Stimulated activated CD8-positive, alpha-beta memory T cell treated with anti-CD3 and anti-CD28 coated beads, Interleukin-12 subunit alpha, Interleukin-12 subunit beta, amount 100 ng/mL, for 24 hours (primary cell): ENCODE measurements at regions not wholly inside any gene's neighbourhood (a gene's known extent, or its start where the extent isn't known, plus 50 kb on each side); places are given as distances from the start of the nearest gene placed in this dataset.

ENCODE experiments used
- DNase-seq: peaks from one replicate; pipeline ENCODE4 v3.0.0-alpha.2; 2020; ENCODE audit errors: extremely low read depth

DNA sequence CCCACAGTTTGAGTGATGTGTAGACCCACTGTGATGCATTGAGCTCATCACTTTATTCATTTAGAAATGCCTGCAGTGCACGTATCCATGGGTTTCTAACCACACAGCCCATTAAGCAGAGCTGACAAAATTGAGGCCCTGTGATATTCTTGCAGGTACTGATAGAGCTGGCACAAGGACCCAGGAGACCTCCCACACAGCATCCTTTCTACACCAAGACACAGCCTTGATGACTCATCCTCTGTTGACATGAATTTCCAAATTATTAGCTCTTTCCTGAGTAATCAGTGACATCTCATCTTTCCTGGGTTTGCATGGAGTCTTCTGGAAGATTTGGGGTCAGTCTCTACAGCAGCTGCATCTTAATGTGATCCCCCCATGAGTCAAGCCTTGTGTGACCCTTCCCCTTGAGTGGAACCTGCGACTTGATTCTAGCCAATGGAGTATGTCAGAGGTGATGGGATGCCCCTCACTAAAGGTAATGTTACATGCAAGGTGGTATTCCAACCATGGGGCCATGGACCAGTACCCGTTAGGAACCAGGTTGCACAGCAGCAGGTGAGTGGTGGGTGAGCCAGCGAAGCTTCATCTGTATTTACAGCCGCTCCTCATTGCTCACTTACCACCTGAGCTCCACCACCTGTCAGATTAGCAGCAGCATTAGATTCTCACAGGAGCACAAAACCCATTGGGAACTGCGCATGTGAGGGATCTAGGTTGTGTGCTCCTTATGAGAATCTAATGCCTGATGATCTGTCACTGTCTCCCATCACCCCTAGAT is 181.1 kb upstream of the ARL4C start:
- no peak for DNase-seq

DNA sequence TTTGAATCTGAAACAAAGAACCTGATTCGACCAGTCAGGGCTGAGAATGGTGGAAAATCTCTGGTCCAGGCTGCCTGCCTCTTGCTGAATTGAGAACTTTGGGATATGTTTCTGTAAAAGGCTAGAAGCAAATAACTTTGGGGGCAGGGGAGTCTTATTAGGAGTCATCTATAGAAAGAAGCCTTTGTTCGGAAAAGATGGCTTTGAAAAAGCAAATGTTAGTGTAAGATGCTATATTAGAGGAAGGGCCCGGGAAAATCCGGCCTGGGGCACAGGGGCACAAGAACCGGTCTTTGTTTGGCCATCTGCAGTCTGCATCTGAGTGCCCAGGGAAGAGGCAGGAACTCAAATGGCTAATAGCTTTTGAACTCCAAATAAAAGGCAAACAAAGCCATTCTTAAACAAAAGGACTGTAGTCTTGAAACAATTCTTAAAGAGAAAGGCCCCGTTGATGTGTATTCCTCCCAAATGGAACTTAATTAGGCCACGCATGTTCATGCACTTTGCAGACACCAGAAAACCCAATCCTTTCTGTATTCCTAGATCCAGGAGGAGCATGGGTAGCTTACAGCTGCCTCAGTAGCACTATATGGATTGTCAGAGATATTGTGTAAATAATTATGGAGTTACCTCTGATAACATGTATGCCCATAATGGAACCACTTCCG is 180.0 kb upstream of the ARL4C start:
- no peak for DNase-seq

DNA sequence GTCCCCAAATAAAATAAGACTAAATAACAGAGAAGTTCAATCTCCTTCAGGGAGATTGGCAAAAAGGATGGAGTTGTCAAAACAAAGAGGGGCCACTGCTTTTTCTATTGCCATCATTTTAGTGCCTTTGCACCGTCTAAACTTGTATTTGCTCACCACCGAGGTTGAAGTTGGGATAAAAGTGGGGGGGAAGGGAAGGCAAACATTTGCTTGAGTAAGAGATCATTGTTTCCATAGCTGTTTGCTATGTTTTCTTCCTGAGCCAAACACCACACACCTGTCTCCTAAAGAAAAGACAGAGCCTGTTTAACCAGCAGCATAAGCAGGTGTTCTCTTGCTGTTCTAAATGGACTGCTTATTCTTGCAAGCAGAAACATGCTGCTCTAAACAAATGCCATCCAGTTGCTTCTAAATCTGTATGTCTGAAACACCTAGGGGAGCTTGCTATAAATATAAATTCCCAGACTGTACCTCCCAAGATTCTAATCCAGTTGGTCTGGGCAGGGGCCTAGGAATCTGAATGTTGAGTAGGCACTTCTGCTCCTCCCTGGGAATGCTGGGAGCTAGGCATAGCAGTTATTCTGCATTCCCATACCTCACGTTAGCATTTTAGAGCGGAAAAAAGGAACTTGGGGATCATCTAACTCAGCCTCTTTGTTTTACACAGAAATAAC is 179.4 kb upstream of the ARL4C start:
- no peak for DNase-seq

DNA sequence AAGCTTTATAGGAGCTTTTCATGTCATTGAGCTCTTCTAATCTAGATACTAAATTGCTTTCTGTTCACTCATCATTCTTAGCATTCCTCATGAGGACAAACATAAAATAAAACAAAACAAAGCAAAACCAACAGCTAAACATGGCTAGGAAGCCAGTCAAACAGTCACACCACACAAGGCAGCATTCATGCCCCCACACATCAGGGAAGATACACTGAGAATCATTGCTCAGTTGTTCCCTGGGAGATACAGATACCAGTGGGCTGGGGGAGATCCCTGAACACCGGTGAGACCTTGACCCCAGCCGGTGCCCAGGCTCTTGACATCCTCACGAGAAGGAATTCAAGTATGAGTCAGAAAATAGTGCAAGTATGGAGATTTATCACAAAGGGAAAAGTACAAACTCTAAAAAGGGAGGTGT is 177.9 kb upstream of the ARL4C start:
- DNase-seq = no peak

DNA sequence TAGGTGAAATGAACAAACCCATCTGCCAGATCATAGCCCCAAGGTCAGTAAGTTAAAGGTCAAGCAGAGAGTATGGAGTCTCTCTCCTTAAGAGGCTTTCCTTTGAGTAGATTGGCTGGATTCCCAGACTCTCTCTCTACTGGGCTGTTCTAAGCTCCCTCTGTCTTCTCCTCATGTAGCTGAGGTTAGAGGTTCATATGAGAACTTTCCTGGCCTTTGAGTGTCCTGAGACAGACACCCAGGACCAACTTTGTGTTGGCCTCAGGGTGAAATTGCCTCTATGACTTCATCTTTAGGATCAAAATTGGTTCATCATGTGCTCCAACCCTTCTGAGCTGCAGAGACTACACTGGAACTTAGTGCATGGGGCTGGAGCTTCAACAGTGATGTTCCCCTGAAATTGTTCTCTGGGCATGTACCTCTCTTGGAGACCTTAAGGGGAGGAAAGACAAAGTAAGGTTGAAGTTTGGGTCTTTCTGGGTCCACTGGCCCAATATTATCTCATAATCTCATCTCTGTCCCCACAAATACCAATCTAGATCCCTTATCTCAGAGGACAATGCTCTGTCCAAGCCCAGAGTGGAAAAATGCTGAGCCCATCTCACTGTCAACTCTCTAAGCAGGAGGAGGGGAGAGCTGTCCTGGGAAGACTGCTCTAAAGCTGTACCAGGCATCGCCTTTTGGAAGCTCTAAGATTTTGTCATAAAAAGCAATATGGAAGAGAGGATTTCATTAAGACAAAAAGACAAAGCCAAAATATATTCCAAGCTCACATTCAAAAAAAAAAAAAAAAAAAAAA is 177.3 kb upstream of the ARL4C start:
- DNase-seq = no peak

DNA sequence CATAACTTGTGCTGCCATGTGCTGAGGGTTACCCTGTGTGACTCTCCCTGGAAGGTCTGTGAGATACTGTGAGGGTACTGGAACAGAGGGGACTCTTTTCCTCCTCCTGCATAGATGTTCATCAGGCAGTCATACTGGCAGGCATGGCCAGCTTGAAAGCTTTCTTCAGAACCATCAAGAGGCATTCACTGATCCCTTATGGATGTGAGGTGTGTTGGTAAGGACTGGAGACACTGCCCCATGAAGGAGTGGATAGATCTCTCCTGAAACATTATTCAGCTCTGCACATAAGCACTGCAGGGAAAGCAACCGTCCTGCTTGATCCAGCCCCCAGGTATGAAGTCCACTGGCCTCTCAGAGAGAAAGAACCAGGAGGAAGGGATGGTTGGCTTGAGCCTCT is 176.6 kb upstream of the ARL4C start:
- DNase-seq = no peak

DNA sequence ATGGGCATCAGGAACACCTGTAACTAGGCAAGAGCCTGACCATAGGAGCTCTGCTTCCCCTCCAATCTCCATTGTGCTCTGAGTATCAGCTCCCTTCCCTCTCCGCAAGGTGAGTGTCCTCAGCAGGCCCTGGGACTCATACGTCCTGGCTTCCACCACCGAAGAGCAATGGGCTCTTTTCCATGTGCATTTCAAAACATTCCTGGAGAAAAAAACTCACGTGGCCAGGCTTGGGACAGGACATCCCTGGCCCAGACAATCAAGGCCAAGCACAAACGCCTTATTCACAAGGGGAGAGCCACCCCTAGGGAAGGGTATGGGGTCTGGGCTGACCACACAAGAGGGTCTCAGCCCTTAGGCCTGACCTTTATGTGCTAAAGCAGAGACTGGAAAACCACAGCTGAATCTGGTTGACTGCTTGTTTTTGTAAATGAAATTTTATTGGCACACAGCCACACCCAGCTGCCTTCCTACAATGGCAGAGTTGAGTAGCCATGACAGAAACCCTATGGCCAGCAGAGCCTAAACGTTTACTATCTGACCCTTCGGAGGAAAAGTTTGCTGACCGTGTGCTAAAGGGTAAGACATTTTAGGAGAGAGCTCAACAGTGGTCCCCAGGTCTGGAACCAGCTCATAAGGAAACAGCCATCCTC is 175.7 kb upstream of the ARL4C start:
- DNase-seq = no peak

DNA sequence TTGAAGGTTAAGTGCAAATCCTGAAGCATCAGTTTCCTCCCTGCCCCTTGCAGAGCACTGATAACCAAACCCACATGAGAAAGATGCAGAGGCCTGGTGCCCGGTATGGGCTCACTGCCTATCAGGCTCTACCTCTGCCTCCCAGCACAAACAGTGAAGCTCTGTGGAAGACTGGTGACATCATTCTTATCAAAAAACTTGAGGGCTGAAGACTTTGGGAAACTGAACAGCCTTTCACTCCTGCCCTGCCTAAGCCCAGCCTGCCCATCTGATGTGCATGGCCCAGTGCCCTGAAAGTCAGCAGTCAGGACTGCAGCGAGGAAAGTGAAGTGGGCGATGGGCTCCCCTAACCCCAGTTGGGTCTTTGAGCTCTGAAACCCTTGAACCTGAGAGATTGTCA is 174.8 kb upstream of the ARL4C start:
- DNase-seq = no peak

DNA sequence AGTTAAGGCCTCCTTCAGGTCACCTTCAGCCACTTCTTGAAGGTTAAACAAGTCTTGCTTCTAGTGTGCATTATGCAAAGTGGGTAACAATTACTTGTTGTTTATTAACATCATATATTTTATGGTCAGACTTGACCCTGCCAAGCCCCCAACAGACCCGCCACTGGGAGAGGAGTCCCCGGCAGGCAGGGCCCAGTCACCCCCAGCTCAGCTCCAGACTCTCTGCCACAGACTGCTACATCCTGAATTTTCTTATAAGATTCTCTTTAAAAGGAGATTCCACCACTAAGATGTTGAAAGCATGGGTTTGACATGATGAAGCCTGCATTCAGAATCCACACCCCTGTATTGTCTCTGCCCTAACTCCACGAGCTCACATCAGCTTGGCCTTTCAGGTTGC is 174.3 kb upstream of the ARL4C start:
- DNase-seq = no peak

DNA sequence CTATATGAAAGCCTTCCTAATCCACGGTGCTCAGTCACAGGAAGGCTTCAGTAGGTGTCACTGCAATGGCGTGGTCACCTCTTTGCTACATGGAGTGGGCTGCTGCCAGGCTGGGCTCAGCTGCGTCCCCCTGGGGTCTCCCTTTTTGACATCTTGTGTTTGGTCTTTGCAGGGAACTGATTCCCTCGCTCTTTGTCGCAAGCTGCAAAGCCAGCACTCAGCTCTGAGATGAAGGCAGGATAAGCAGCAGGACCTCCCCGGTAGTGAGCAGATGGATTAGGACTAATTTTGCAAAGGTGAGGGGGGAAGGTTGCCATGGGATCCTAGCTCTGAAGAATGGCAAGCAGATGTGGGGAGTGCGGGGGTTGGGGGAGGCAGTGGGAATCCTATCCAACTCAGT is 173.9 kb upstream of the ARL4C start:
- DNase-seq = no peak

DNA sequence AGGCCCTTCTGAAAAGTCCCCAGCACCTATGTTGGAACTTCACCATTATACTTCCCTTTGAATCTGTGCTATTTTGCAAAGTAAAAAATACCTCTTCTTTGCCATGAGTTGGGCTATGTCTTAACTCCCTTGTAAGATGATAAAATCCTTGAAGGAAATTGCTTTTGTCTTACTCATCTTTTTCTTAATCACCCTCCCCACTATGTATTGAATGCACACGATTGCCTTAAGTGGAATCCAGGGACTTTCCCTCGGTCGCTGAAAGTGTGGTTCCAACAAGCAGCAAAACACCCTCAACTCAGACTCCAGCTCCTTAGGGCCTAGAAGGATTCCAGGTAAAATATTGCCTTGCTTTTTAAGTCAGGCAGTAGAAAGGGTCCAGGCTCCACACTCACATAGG is 173.2 kb upstream of the ARL4C start:
- DNase-seq = no peak

DNA sequence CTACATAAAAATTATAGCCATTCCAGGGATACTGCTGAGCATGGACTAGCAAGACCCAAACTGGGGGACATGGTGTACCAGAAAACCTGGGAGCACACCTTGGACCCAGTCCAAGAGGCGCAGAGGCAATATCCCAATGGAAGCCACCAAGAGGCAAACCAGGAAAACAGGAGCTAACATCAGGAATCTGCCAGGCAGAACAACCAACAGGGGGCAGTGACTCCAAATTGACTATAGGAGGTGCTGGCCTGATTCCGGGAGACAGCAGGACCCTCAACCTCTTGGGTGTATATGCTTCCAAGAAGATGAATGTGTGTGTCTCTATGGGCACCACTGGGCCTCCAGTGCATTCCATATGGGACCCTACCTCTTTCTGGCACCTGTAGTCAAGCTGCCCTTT is 172.7 kb upstream of the ARL4C start:
- no peak for DNase-seq

DNA sequence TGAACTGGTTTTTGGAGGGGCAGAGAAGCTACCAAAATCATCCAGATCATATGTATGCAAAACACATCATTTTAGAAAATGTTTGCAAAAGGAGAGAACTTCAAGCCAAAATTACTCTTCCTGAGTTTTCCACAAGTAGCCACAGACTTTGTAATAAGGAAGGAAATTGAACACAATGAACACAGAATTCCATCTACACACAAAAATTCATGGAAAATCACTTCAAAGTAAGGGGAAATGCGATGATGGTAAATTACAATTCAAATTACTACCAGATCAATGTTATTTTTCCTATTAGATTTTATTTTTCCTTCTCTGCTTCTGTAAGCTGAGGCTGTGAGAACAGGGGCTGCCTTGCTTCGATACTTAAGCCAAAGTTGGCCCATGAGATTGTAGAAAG is 172.1 kb upstream of the ARL4C start:
- no peak for DNase-seq

DNA sequence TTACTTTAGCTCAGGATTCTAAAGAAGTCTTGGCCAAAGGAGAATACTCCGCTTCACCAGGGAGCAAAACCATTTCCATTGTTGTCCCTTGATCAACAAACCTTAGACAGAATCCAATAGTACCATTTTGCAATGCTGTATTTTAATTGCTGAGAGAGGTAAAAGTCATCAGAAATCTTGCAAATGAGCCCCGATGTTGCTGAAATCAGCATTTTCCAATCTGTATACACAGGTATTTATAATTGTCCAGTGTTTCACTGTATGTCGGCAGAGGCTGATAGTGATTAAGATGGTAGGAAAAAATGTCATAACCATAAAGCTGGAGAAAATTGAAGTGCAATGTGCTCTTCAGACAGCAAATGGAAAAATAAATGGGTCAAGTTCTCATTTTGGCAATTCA is 170.0 kb upstream of the ARL4C start:
- DNase-seq = no peak

DNA sequence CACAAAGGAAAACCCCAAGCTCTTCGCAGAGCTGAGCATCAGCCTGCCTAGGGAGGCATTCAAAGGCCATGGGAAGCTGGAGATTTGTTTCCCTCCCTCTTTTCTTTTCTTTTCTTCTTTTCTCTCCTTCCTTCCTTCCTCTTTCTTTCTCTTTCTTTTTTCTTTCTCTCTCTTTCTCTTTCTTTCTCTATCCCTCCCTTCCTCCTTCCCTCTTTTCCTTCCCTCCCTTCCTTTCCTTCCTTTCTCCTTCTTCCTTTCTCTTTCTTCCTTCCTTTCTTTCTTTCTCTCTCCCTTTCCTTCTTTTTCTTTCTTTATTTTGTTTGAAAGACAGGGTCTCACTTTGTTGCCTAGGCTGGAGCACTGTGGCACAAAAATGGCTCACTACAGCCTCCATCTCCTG is 168.4 kb upstream of the ARL4C start:
- no peak for DNase-seq

DNA sequence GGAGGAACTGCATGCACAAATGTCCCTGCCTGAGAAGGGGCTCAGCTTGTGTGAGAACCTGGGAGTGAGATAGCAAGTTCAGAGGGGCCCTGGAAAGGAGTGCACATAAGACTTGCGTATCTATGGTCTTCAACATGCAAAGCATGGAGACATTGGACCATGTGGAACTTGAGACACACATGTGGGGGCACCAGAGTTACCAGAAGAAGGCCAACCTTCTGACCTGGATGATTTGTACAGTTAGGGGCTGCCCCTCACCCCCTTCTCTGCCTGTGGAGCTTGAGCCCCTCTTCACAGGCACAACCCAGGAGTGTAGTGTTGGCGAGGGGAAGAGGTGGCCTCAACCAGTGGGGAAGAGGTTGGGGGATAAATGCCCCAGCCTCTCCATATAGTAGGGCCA is 165.0 kb upstream of the ARL4C start:
- no peak for DNase-seq

DNA sequence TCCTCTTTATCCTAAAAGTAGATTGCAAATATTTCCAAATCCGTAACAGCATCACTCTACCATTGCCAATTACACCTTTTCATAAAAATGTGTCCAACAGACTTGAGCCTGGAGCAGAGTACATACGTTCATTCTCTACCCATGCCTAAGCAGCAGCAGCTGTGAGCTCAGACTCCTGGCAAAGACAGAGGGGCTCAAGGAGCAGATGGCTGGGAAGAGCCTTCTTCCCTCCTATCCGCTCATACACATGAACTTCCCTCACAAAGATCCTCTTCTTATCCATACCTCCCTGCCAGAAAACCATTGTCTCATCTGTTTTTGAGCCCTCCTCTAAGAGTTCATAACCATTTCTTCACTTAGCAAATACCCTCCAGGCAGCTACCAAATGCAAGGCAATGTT is 164.3 kb upstream of the ARL4C start:
- no peak for DNase-seq

DNA sequence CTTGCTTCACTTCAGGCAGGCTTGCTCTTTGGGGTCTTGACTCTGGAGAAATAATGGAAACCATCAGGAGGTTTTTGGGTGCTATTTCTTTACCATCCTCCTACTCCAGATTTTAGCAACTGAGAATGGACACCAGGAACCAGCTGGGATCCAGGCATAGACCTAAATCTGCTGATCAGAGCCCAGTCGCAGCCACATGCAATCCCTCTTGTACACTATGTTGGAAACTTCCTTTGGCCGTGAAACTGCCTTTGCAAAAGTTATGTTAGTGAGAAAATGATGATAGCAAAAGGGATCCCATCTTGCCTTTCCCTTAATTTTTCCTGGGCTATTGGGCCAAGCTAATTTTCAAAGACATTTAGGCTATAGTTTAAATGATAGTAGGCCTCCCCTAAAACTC is 158.8 kb upstream of the ARL4C start:
- no peak for DNase-seq

DNA sequence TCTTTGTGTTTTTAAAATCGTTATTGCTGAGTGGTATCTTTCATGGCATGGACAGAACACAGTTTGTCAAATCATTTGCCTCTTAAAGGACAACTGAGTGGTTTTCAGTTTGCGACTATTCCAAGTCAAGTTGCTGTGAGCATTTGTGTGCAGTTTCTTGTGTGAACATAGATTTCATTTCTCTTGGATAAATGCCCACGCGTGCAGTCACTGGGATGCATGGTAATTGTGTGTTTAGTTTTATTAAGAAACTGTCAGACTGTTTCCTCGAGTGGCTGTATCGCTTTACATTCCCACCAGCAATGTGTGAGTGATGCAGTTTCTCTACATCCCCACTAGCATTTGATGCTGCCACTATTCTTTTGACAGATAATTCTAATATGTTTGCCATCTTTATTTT is 154.0 kb upstream of the ARL4C start:
- no peak for DNase-seq

DNA sequence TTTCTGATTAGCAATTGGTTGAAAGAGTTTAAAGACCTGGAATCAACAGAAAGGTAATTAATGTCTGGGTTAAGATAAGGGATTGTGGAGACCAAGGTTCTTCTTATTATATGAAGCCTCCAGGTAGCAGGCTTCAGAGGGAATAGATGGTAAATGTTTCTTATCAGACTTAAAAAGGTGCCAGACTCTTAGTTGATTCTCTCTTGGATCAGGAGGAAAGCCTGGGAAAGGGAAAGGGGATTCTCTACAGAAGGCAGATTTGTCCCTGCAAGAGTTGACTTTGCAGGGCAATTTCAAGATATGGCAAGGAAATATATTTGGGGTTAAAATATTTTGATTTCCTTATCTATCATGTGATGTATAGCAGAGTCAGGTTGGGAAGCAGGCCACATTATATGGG is 153.1 kb upstream of the ARL4C start:
- DNase-seq = no peak

DNA sequence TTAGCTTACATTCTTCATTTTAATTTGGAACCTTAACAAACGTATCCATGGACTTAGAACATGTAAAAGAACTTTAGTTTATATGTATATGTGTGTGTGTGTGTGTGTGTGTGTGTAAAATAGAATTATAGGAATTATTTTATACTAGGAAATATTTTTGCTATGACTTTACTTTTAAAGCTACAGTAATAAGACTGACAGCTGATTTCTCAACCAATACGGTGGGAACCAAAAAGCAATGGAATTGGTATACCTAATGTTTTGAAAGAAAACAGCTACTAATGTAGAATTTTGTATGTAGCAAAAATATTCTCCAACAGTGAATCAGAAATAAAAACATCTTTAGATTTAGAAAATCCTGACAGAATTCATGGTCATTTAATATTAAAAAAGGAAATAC is 146.5 kb upstream of the ARL4C start:
- no peak for DNase-seq

DNA sequence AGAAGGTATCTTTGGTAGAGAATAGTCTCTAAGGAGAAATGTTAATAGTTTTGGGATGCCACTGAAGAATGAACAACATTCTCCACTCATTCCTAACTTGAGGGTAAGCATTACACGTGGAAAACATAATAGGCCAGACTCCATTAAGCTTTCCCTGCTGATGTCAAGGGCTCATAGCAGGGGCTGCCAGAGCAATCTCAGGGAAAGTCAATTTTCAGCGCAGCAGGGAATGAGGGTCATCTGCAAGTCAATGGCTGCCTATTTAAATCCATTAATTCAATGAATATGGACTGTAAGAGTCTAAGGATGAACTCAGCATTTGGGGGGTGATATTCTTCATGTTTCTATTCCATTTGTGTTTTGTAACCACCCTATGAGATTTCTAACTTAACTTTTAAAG is 144.2 kb upstream of the ARL4C start:
- DNase-seq = no peak
